ENCODE measurements at regions not wholly inside any gene's neighbourhood (a gene's known extent, or its start where the extent isn't known, plus 50 kb on each side); places are given as distances from the start of the nearest gene placed in this dataset.

DNA sequence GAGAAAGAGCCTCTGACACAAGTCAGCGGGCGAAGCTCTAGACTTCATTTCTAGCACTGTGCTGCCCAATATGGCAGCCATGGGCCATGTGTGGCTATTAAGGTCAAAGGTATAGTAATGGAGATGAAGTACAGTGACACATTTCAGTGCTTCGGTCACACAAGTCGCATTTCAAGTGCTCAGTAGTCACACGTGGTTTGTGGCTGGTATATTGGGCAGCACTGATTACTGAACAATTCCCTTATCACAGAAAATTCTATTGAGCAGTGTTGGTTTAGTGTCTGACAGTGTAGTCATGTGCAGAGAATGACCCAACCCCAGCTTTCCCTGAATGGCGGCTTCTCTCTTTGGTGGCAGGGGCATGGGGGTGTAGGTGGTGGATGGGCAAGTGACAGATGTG lies 84.9 kb upstream of the SDK2 start:
- TF ChIP-seq, protein P1, sequence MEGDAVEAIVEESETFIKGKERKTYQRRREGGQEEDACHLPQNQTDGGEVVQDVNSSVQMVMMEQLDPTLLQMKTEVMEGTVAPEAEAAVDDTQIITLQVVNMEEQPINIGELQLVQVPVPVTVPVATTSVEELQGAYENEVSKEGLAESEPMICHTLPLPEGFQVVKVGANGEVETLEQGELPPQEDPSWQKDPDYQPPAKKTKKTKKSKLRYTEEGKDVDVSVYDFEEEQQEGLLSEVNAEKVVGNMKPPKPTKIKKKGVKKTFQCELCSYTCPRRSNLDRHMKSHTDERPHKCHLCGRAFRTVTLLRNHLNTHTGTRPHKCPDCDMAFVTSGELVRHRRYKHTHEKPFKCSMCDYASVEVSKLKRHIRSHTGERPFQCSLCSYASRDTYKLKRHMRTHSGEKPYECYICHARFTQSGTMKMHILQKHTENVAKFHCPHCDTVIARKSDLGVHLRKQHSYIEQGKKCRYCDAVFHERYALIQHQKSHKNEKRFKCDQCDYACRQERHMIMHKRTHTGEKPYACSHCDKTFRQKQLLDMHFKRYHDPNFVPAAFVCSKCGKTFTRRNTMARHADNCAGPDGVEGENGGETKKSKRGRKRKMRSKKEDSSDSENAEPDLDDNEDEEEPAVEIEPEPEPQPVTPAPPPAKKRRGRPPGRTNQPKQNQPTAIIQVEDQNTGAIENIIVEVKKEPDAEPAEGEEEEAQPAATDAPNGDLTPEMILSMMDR (IDR thresholded peaks at IDR 0.05; ENCODE audit: insufficient read depth, missing control alignments), result no peak
- DNase-seq (ENCODE audit: insufficient read length, low spot score) (no peak), FAIRE-seq (no peak)

GRCh38 chr17:73731733-73732132 lies 87.5 kb upstream of the SDK2 start:
- no peak for DNase-seq (ENCODE audit: insufficient read length, low spot score)
- no peak for FAIRE-seq
- TF ChIP-seq, protein P1 (IDR thresholded peaks at IDR 0.05; ENCODE audit: insufficient read depth, missing control alignments), result no peak

DNA sequence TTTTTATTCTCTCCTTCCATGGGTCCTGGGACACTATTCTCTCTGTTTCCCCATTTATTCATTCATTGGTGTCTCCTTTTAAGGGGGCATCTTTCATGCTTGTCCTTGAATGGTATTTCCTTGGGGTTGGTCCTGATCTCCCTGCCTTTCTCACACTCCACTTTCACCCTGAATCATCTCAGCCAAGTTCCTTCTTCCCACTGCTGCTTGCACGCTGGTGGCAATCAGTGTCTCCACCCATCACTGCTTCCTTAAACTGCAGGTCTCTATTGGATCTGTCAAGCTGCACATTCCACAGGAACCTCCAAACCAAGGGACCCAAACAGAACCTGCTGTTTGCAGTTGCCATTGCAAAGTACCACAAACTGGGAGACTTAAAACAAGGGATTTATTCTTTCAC lies 89.3 kb upstream of the SDK2 start:
- DNase-seq (ENCODE audit: insufficient read length, low spot score), result no peak
- no peak for FAIRE-seq
- TF ChIP-seq, protein P1 (IDR thresholded peaks at IDR 0.05; ENCODE audit: insufficient read depth, missing control alignments), result no peak

DNA sequence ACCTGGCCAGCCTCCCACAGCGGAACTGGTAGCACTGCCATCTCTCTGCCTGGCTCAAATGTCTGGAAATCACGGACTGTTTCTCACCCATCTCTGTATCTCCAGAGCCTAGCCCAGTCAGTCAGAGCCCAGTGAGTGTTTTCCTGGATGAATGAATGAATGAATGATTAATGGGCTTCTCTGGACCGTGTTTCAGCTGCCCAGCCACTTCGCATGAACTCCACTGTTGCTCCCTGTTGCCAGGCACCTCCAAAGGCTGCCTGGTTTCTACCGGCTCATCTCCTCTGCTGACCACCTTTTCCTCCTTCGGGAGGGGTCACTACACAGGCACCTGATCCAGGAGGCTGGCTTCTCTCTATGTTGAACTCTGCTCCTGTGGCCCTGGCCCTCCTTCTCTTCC lies 91.0 kb upstream of the SDK2 start:
- no peak for FAIRE-seq
- TF ChIP-seq, protein P1 (IDR thresholded peaks at IDR 0.05; ENCODE audit: insufficient read depth, missing control alignments), result no peak

GRCh38 chr17:73738751-73739575 lies 94.7 kb upstream of the SDK2 start:
- no peak for FAIRE-seq
- TF ChIP-seq, protein P1 (IDR thresholded peaks at IDR 0.05; ENCODE audit: insufficient read depth, missing control alignments), result no peak
- no peak for DNase-seq (ENCODE audit: insufficient read length, low spot score)

More for the DNA sequence above, 91.0 kb upstream of the SDK2 start:
- no peak for DNase-seq (ENCODE audit: insufficient read length, low spot score)

- TF ChIP-seq, protein P1 (IDR thresholded peaks at IDR 0.05; ENCODE audit: insufficient read depth, missing control alignments), result no peak
- FAIRE-seq (no peak), DNase-seq (ENCODE audit: insufficient read length, low spot score) (no peak)
Observed at GRCh38 chr17:73740370-73740769, 96.1 kb upstream of the SDK2 start.

GRCh38 chr17:73742948-73743381 lies 98.7 kb upstream of the SDK2 start:
- FAIRE-seq (no peak), DNase-seq (ENCODE audit: insufficient read length, low spot score) (no peak)
- TF ChIP-seq, protein P1 (IDR thresholded peaks at IDR 0.05; ENCODE audit: insufficient read depth, missing control alignments), result no peak
